Left colon (tissue), 2 donors: ENCODE measurements at regions not wholly inside any gene's neighbourhood (a gene's known extent, or its start where the extent isn't known, plus 50 kb on each side); places are given as distances from the start of the nearest gene placed in this dataset.

ENCODE experiments used
- ATAC-seq: fragments of 200-7000 bp; cut with Tn5 transposase; one replicate; pipeline ENCODE4 v1.9.1; 2020; ENCODE audit warnings: mild to moderate bottlenecking, moderate library complexity
- DNase-seq, 2 donors: peaks; one replicate each; pipeline ENCODE4 v3.0.0-alpha.2; 2020
- intact Hi-C, 2 donors: fragments of 100-400 bp; cut with DNase I in 1 of 2; cut with micrococcal nuclease in 1 of 2; formaldehyde crosslinking; loops; one replicate each; pipeline versions ENCODE4 v1.11.2 to v1.14.0; 2022; cut with DNase I, micrococcal nuclease
- donor health status: DM: no; HTN: no; CAD: no.
- donor health status: DM: yes; HTN: yes; CAD: no.

DNA sequence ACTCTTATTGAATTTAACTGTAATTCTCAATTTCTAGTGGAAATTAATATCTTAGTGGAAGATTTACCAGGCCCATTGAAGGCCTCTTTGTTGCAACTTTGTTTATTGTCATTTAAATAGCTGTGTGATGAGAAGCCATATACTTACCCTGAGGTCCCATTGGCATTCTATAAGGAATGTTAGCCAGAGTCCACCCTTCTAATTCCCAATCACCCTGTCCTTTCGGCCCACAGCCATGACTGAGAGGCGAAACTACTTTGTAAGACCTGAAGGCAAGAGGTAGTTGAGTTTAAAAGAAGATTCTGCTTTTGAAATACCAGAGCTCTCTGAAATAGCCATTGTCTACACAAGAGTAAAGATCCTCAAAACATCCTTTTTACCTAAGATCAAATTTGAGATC, 290.5 kb upstream of the RARB start:
- ATAC-seq, result no peak
- no peak for DNase-seq
- intact Hi-C loops, result no loop called here

DNA sequence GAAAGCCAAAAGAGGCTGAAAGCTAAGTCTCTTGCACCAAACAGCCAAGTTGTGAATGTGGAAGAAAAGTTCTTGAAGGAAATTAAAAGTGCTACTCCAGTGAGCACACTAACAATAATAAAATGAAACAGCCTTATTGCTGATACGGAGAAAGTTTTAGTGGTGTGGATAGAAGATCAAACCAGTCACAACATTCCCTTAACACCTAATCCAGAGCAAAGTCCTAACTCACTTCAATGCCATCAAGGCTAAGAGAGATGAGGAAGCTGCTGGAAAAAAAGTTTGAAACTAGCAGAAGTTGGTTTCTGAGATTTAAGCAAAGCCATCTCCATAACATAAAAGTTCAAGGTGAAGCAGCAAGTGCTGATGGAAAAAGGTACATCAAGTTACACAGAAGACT, 288.8 kb upstream of the RARB start:
- intact Hi-C loops, result no loop called here
- ATAC-seq (peak; percentile 91), DNase-seq (no peak)

GRCh38 chr3:25142609-25143355, 285.3 kb upstream of the RARB start:
- ATAC-seq, result no peak
- intact Hi-C loops, result no loop called here
- no peak for DNase-seq

DNA sequence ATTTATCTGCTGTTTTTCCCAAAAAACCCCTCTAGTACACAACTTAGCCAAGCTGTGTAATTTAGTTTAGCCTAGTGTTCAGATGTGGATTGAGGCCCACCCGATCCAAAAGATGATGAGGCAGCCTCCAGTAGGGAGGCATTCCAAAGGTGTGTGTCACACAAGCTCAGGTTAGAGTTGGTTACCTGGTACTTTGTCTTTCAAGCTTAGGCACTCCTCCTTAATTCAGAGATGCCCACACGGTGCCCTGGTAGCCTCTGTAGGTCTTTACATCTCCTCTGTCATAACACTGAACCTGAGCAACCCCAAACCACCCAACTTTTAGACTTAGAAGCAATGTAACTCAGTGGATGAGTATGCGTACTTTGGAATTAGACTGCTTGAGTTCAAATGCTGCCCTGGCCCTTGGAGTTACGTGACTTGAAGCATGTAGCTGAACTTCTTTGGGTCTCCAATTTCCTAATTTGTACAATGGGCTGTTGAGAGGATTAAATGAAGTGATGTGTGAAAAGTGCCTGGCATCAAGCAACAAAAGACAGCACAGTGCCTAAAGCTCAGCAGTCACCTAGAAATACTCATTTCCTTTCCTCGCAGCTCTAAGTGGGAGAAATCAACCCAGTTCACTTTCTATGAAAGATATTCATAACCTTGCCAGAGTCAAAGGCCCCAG, 284.6 kb upstream of the RARB start:
- intact Hi-C loops, result no loop called here
- ATAC-seq, result no peak
- no peak for DNase-seq

GRCh38 chr3:25144430-25144829, 283.6 kb upstream of the RARB start:
- intact Hi-C loops, result no loop called here
- DNase-seq (no peak), ATAC-seq (no peak)

- intact Hi-C loops, result no loop called here
- ATAC-seq (no peak), DNase-seq (no peak)
Measured at GRCh38 chr3:25145176-25145575, 282.9 kb upstream of the RARB start.

GRCh38 chr3:25150199-25150598, 277.9 kb upstream of the RARB start:
- ATAC-seq (no peak), DNase-seq (no peak)
- intact Hi-C loops, result no loop called here

- ATAC-seq (no peak), DNase-seq (no peak)
- intact Hi-C loops, result no loop called here
Measured at GRCh38 chr3:25151281-25151902, 276.7 kb upstream of the RARB start.

DNA sequence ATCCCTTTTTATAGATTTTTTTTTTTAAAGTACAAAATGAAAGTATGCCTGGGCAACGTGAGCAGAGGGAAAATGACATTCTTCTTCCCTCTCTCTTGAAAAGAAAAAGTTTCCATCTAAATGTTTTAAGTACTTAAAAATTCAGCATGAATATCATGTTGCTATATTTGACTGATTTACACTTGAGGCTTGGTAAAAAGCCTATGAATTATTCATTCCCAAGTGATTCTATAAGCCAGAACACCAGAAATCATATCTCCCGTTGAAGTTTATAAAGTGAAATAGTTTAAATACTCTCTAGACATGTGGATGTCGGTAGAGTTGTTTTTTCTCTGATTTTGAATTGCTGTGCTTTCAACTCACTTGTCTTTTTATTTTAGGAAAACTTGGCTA, 276.2 kb upstream of the RARB start:
- no peak for ATAC-seq
- intact Hi-C loops, result no loop called here
- no peak for DNase-seq

DNA sequence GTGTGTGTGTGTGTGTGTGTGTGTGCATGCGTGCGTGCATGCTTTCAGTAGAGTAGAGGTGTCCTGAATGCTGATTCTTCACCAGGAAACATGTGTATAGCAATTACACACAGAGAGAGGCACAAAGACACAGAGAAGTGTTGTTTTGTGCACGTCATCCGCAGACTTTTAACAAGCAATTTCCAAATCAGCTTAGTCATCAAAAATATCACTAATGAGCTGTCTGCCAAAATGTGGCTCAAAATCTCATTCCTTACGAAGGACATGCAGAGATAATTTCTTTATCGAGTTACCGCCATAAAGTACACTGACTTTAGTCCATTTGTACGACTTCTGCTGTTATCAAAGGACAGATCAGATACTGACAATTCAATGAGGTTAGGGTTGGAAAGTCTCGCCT, 274.9 kb upstream of the RARB start:
- no peak for DNase-seq
- ATAC-seq, result no peak
- intact Hi-C loops, result no loop called here

DNA sequence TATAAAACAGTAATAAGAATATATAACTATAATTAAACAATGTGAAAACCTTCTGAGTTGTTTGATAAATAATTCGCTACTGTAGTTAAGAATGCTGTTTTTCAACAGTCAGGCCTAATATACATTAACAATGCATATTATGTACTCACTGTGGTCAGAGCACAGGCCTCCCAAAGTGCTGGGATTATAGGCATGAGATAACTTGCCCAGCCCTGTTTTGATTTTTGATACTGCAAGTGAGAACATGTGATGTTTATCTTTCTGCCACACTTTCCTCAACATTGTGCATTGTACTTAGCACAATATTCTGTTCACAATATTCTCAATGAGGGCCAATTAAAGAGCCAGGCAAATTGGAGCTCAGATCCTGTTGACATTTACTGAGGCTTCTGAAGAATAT, 274.5 kb upstream of the RARB start:
- no peak for ATAC-seq
- DNase-seq, result no peak
- intact Hi-C loops, result no loop called here

DNA sequence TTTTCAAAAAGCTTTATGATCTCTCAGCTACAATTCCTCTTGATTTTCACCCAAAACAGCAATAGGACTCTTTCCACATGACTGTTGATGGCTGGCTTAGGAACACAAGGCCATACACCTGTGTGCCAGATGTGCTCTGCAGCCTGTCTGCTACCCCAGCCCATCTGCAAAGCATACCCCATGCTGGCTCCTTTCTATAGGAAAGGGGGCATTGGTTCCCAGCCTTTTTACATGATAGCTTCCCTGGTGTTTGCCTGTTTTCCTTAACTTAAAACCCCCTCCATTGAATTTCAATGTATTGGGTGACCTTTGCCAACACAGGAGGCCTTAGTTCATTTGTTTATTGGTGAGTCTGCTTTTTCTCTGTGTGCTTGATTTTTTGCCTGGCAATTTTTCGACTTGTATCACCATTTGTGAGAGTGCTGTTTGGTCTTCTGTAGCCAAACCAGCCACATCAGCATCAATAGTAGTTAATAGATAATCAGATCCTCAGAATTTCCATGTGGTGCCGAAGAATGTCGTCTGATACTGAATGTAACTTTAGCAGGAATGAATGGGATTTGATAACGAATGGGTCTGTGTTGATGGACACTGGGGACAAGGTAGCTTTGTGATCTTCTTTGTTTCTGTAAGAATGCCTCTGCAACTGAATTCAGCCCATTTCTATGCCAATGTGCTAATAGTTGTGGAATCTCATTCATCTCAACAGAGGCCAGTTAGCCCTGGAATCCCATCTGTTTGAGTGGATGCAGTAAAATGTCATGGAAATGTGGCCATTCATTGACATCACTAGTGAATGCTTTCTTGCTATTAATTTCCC, 272.2 kb upstream of the RARB start:
- no peak for DNase-seq
- intact Hi-C loops, result no loop called here
- ATAC-seq, result no peak

- intact Hi-C loops, result no loop called here
- ATAC-seq, result no peak
Measured at GRCh38 chr3:25156626-25157025, 271.4 kb upstream of the RARB start.

GRCh38 chr3:25165306-25165705, 262.8 kb upstream of the RARB start:
- no peak for DNase-seq

More at GRCh38 chr3:25156626-25157025, 271.4 kb upstream of the RARB start:
- DNase-seq, result no peak

DNA sequence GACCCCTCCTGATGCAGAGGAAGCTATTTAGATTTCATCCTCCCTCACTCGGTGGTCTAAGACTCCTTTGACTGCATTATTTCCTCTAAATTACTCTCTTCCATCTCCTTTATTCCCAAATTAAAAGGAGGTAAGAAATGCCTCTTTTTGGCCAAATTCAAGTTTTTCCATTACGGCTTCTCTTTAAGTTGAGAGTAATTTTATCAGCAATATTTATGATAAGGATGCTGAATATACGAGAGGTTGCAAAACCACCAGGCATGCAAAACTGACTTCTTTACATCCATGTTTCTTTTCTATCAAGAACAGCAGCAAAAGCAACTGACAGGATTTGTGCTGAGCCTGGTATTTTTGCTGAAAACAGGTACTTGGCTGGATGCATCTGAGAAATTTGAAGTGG, 262.0 kb upstream of the RARB start:
- DNase-seq, result no peak
- no peak for ATAC-seq
- intact Hi-C loops, result no loop called here

More at GRCh38 chr3:25165306-25165705, 262.8 kb upstream of the RARB start:
- no peak for ATAC-seq
- intact Hi-C loops, result no loop called here

GRCh38 chr3:25169151-25169550, 258.9 kb upstream of the RARB start:
- ATAC-seq (no peak), DNase-seq (no peak)
- intact Hi-C loops, result no loop called here

DNA sequence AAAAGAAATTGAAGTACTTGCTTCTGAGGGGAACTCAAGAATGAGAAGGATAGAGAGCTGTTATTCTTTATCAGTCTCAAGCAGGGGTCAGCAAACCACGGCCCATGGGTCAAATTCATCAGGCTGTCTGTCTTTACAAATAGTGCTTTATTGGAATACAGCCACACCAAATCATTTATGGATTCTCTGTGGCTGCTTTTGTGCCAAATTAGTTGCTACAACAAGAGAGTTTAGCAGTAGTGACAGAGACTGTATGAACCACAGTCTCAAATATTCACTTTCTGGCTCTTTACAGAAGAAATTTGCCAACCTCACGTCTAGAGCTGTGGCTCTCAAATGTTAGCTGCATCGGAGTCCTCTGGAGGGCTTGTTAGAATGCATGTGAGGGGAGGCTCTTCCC, 258.0 kb upstream of the RARB start:
- intact Hi-C loops, result no loop called here
- DNase-seq (no peak), ATAC-seq (no peak)

DNA sequence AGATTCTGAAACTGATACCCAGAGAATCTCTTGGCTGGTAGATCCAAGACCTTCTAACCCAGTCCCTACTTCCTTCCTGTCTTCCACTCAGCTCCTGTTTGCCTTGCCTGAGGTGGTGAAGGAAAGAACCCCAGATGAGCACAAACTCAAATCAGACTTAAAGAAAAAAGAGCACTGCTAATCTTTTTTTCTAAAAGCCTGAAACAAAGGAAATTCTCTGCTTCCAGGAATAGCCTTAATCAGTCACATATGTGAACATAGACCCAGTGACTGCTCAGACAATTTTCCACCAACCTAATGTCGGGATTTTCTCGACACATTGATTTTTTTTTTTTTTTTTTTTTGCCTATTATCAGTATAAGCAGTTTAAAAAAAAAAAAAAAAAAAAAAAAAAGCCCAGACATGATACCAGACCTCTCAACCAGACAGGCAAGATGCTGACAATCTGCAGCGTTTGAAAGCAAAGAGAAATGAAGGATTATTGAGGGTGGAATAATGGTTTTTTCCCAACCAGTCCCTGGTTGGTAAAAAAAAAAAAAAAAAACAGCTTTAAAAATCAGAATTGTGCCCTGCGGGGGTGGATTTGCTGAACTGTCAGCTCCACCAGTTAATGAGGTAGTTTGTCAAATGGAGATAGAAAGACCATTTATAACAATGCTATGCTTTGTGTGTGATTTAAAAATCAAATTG, 256.8 kb upstream of the RARB start:
- DNase-seq (no peak), ATAC-seq (no peak)
- intact Hi-C loops, result no loop called here

DNA sequence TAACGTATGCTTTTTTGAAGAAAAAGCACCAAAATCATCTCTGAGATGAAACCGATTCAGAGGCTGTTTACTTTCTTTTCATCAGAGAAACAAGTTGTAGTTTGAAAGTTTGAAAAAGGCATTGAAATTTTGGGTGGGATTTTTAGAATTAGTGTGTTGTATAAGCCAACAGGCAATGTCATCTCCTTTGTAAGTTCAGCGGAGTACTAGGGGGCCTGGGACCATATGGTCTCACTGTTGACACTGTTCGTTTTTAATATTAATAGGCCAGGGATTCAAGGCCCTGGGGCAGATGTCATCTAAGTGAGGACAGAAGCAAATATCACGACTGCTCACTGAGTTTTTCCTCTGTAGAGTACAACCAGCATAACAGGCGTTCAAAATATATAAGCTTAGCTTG, 256.2 kb upstream of the RARB start:
- DNase-seq, result no peak
- intact Hi-C loops, result no loop called here

More for the DNA sequence above, 256.2 kb upstream of the RARB start:
- no peak for ATAC-seq
